GM12878 (cell line): ENCODE measurements at regions not wholly inside any gene's neighbourhood (a gene's known extent, or its start where the extent isn't known, plus 50 kb on each side); places are given as distances from the start of the nearest gene placed in this dataset.

ENCODE experiments used
- ATF3 ChIP-seq: IDR thresholded peaks from 2 replicates; pipeline ENCODE4 v1.6.1; 2011; ENCODE audit warnings: low read depth, mild to moderate bottlenecking, low read length, moderate library complexity, borderline replicate concordance; ENCODE audit errors: extremely low read depth
- CBX3 ChIP-seq: fragments of 200-600 bp; sonication (generic); IDR thresholded peaks from 2 replicates; pipeline ENCODE4 v1.6.1; 2016; ENCODE audit warnings: low read depth, borderline replicate concordance
- CTCF ChIP-seq, 3 experiments: IDR thresholded peaks in 2 of 3; conservative IDR thresholded peaks in 1 of 3; 2 replicates each; pipeline ENCODE4 v1.5.1; 2011; ENCODE audit warnings: low read depth in 3 of 3, low read length in 3 of 3, mild to moderate bottlenecking in 3 of 3, control low read depth in 2 of 3, moderate library complexity in 2 of 3, inconsistent platforms in 1 of 3, mixed read lengths in 1 of 3; ENCODE audit not compliant: control insufficient read depth in 2 of 3, insufficient read depth in 1 of 3; ENCODE audit errors: extremely low read depth in 1 of 3
- DPF2 ChIP-seq: fragments of 450-650 bp; IDR thresholded peaks from 2 replicates; pipeline ENCODE4 v1.6.1; 2017; ENCODE audit warnings: mild to moderate bottlenecking
- POLR2A ChIP-seq: IDR thresholded peaks from 2 replicates; pipeline ENCODE4 v1.6.1; 2011; ENCODE audit warnings: low read depth, mild to moderate bottlenecking, low read length
- PRDM15 ChIP-seq: fragments of 450-650 bp; formaldehyde crosslinking; IDR thresholded peaks from 2 replicates; pipeline ENCODE4 v1.4.0; 2020; ENCODE audit warnings: mild to moderate bottlenecking, moderate library complexity
- RFX5 ChIP-seq: IDR thresholded peaks from 2 replicates; pipeline ENCODE4 v1.6.1; 2011; ENCODE audit warnings: low read depth, low read length, improper control_type of control experiment
- TAF1 ChIP-seq: IDR thresholded peaks from 2 replicates; pipeline ENCODE4 v1.6.1; 2011; ENCODE audit warnings: mild to moderate bottlenecking, low read depth, low read length, borderline replicate concordance

DNA sequence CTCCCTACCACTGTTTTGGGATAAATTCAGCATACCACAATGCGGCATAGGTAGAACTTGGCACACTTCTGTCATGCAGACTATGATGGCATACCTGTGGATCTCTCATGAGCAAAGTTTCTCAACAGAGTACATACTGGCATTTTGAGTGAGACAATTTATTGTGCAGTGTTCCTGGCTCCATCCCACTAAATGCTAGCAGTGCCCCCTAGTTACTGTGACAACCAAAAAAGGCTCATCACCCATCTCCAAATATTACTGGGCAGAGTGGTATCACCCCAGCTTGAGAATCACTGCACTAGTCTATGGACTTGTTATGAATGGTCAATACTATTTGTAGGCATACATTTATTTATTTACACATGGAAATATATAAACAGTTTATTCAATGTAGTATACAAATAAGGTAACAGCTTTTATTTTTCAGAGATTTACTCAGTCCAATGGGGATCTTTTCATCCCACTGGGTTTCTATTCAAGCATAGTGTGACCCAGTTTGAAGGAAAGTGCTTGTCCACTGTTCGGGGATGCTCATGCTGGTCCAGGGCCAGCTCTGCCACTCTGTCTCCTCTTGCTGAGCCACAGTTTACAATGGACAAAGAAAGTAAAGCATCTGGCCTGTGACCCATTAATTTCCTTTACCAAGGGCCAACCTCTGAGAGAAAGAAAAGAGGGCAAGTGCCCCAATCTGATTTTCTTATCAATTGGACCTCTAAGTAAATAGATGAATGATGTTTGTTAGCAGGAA, 81.0 kb upstream of the IL2 start:
- TF ChIP-seq TAF1 (no peak), RFX5 (no peak), CTCF (IDR thresholded peaks at IDR 0.05 in 2 of 3, conservative IDR thresholded peaks at IDR 0.05 in 1 of 3; ENCODE audit: control insufficient read depth in 2 of 3, extremely low read depth in 1 of 3, insufficient read depth in 1 of 3, low read depth in 3 of 3, low read length in 3 of 3) (no peak), PRDM15 (no peak), POLR2A (no peak), CBX3 (no peak), ATF3 (no peak), DPF2 (no peak)
